Stimulated activated CD8-positive, alpha-beta memory T cell treated with anti-CD3 and anti-CD28 coated beads, Interleukin-4, amount 100 ng/mL, for 48 hours (primary cell): ENCODE measurements at regions not wholly inside any gene's neighbourhood (a gene's known extent, or its start where the extent isn't known, plus 50 kb on each side); places are given as distances from the start of the nearest gene placed in this dataset.
"Not testable (repeated sequence)": the region's sequence is repeated elsewhere in the genome, so short reads cannot be mapped to it uniquely, and the experiment has no call there.

Experiments used
- DNase-seq: peaks from one replicate; pipeline ENCODE4 v3.0.0-alpha.2; 2020

GRCh38 chr3:177758126-177758525 lies 560.8 kb upstream of the TBL1XR1 start:
- DNase-seq: no peak

- no peak for DNase-seq
Measured at GRCh38 chr3:177760803-177761202, 563.5 kb upstream of the TBL1XR1 start.

- DNase-seq: no peak
Measured at GRCh38 chr3:177764377-177764912, 567.2 kb upstream of the TBL1XR1 start.

- DNase-seq: no peak
Measured at GRCh38 chr3:177764933-177765332, 567.7 kb upstream of the TBL1XR1 start.

GRCh38 chr3:177770383-177771230 lies 573.3 kb upstream of the TBL1XR1 start:
- DNase-seq: no peak

- DNase-seq: no peak
Measured at GRCh38 chr3:177771780-177772179, 574.5 kb upstream of the TBL1XR1 start.

GRCh38 chr3:177772908-177773557 lies 575.8 kb upstream of the TBL1XR1 start:
- no peak for DNase-seq

- no peak for DNase-seq
Measured at GRCh38 chr3:177773717-177774116, 576.4 kb upstream of the TBL1XR1 start.

GRCh38 chr3:177776661-177777101 lies 579.4 kb upstream of the TBL1XR1 start:
- no peak for DNase-seq

- DNase-seq: peak; percentile 53
Measured at GRCh38 chr3:177777699-177778098, 580.4 kb upstream of the TBL1XR1 start.

- DNase-seq: no peak
Measured at GRCh38 chr3:177778633-177779032, 581.4 kb upstream of the TBL1XR1 start.

- no peak for DNase-seq
Measured at GRCh38 chr3:177781686-177782161, 584.4 kb upstream of the TBL1XR1 start.

- no peak for DNase-seq
Measured at GRCh38 chr3:177783338-177783737, 586.1 kb upstream of the TBL1XR1 start.

- DNase-seq: no peak
Measured at GRCh38 chr3:177783767-177784166, 586.5 kb upstream of the TBL1XR1 start.

GRCh38 chr3:177787279-177788041 lies 590.2 kb upstream of the TBL1XR1 start:
- no peak for DNase-seq

- DNase-seq: no peak
Measured at GRCh38 chr3:177789500-177789899, 592.2 kb upstream of the TBL1XR1 start.

- DNase-seq: no peak
Measured at GRCh38 chr3:177792311-177793030, 595.2 kb upstream of the TBL1XR1 start.

- DNase-seq: no peak
Measured at GRCh38 chr3:177793451-177793850, 596.2 kb upstream of the TBL1XR1 start.

- no peak for DNase-seq
Measured at GRCh38 chr3:177795216-177795615, 597.9 kb upstream of the TBL1XR1 start.

GRCh38 chr3:177795859-177796258 lies 598.6 kb upstream of the TBL1XR1 start:
- no peak for DNase-seq

- DNase-seq: not testable (repeated sequence)
Measured at GRCh38 chr3:177800147-177800546, 602.9 kb upstream of the TBL1XR1 start.

GRCh38 chr3:177800561-177800960 lies 603.3 kb upstream of the TBL1XR1 start:
- DNase-seq: no peak
